NCI-H2107 treated with DMSO at 0.1 percent for 48 hours (cell line): ENCODE measurements at regions not wholly inside any gene's neighbourhood (a gene's known extent, or its start where the extent isn't known, plus 50 kb on each side); places are given as distances from the start of the nearest gene placed in this dataset.
A peak's percentile ranks its signal among the peaks of the same experiment; 100 is the strongest.
"Not testable (repeated sequence)": the region's sequence is repeated elsewhere in the genome, so short reads cannot be mapped to it uniquely, and the experiment has no call there.

ENCODE experiments used
- DNase-seq: peaks from one replicate; lab custom pipeline; 2025; ENCODE audit not compliant: unreplicated experiment; lab: John Stamatoyannopoulos, UW

- DNase-seq: no peak
Measured at GRCh38 chr4:97140545-97140944, 1002.7 kb downstream of the STPG2 start.

- DNase-seq: not testable (repeated sequence)
Measured at GRCh38 chr4:97141332-97141731, 1001.9 kb downstream of the STPG2 start.

GRCh38 chr4:97142410-97142809 is 1000.9 kb downstream of the STPG2 start:
- no peak for DNase-seq

- no peak for DNase-seq
Measured at GRCh38 chr4:97142893-97143292, 1000.4 kb downstream of the STPG2 start.

GRCh38 chr4:97144199-97144598 is 999.1 kb downstream of the STPG2 start:
- DNase-seq: no peak

- DNase-seq: no peak
Measured at GRCh38 chr4:97150966-97151365, 992.3 kb downstream of the STPG2 start.

GRCh38 chr4:97152149-97152548 is 991.1 kb downstream of the STPG2 start:
- no peak for DNase-seq

GRCh38 chr4:97153042-97153441 is 990.2 kb downstream of the STPG2 start:
- DNase-seq: no peak

- no peak for DNase-seq
Measured at GRCh38 chr4:97159625-97160024, 983.7 kb downstream of the STPG2 start.

GRCh38 chr4:97185233-97185632 is 958.0 kb downstream of the STPG2 start:
- DNase-seq: peak; percentile 16

GRCh38 chr4:97197106-97197505 is 946.2 kb downstream of the STPG2 start:
- DNase-seq: no peak

GRCh38 chr4:97208749-97209148 is 934.5 kb downstream of the STPG2 start:
- no peak for DNase-seq

- no peak for DNase-seq
Measured at GRCh38 chr4:97215409-97215941, 927.8 kb downstream of the STPG2 start.

- no peak for DNase-seq
Measured at GRCh38 chr4:97216046-97216445, 927.2 kb downstream of the STPG2 start.

- DNase-seq: no peak
Measured at GRCh38 chr4:97235521-97235920, 907.8 kb downstream of the STPG2 start.

- peak; percentile 80 for DNase-seq
Measured at GRCh38 chr4:97238956-97239666, 904.2 kb downstream of the STPG2 start.

GRCh38 chr4:97239667-97239997 is 903.6 kb downstream of the STPG2 start:
- DNase-seq: no peak

- DNase-seq: peak; percentile 9
Measured at GRCh38 chr4:97252615-97253154, 890.6 kb downstream of the STPG2 start.

GRCh38 chr4:97262769-97263168 is 880.5 kb downstream of the STPG2 start:
- DNase-seq: no peak

GRCh38 chr4:97270051-97270450 is 873.2 kb downstream of the STPG2 start:
- DNase-seq: no peak

GRCh38 chr4:97279391-97279790 is 863.9 kb downstream of the STPG2 start:
- DNase-seq: no peak

GRCh38 chr4:97300561-97300960 is 842.7 kb downstream of the STPG2 start:
- DNase-seq: no peak

- no peak for DNase-seq
Measured at GRCh38 chr4:97305351-97305750, 837.9 kb downstream of the STPG2 start.
